ENCODE measurements at regions not wholly inside any gene's neighbourhood (a gene's known extent, or its start where the extent isn't known, plus 50 kb on each side); places are given as distances from the start of the nearest gene placed in this dataset.

GRCh38 chr2:95722131-95722697 is 130.4 kb downstream of the TRIM43 start:
- H2BK5ac ChIP-seq (ENCODE audit: low read depth, low read length) = no peak overlapping the region
- H2AK5ac ChIP-seq (ENCODE audit: low read depth, low read length) = no peak overlapping the region
- H3K4me3 ChIP-seq (ENCODE audit: extremely low read depth in 1 of 4, insufficient read depth in 2 of 4, low read depth in 3 of 4, low read length in 4 of 4) = no peak overlapping the region
- no peaks in the 10 kb centered on the region for H3K4me1 ChIP-seq (replicated peaks in 1 of 4; ENCODE audit: control insufficient read depth in 3 of 4, insufficient read depth in 4 of 4, low read length in 3 of 4)
- H3K9me3 ChIP-seq (ENCODE audit: insufficient read depth in 2 of 2, low read depth in 1 of 2, low read length in 1 of 2) = peaks cover 56 to 86% of the 10 kb centered on the region in 2 experiments
- no peak overlapping the region for H3K9ac ChIP-seq (replicated peaks in 1 of 4; ENCODE audit: extremely low read depth in 1 of 4, low read depth in 3 of 4, low read length in 3 of 4)
- no peaks in the 10 kb centered on the region for H4K20me1 ChIP-seq (replicated peaks in 1 of 2; ENCODE audit: control insufficient read depth in 1 of 2, insufficient read depth in 2 of 2, low read length in 2 of 2)
- no peaks in the 10 kb centered on the region; a peak in 1 of 8 replicates for H3K36me3 ChIP-seq (ENCODE audit: control insufficient read depth in 2 of 4, insufficient read depth in 4 of 4, low read length in 3 of 4)
- H3K79me2 ChIP-seq (ENCODE audit: control insufficient read depth in 1 of 2, insufficient read depth in 2 of 2, low read length in 2 of 2) = no peaks in the 10 kb centered on the region
- H3K27me3 ChIP-seq (replicated peaks in 1 of 4; ENCODE audit: control insufficient read depth in 3 of 4, extremely low read depth in 1 of 4, insufficient read depth in 3 of 4, low read length in 3 of 4) = no peaks in the 10 kb centered on the region
- no peaks in the 10 kb centered on the region for H3K79me1 ChIP-seq (ENCODE audit: low read depth, low read length)
- H4K91ac ChIP-seq (replicated peaks; ENCODE audit: insufficient read length, low read length) = no peak overlapping the region
- no peak overlapping the region for H3K4ac ChIP-seq (replicated peaks; ENCODE audit: insufficient read length, low read depth, low read length)
- no peak overlapping the region for H2BK20ac ChIP-seq (ENCODE audit: low read length)
- DNase-seq (ENCODE audit: low read depth in 1 of 2, low spot score in 2 of 2) (no peak), FAIRE-seq (no peak)
- no peak overlapping the region for H4K5ac ChIP-seq (ENCODE audit: insufficient read length, low read depth, low read length)
- no peak overlapping the region for H3K56ac ChIP-seq (replicated peaks; ENCODE audit: insufficient read length, low read depth, low read length)
- H2BK12ac ChIP-seq (ENCODE audit: low read depth, low read length) = no peak overlapping the region
- no peak overlapping the region for H2BK120ac ChIP-seq (replicated peaks; ENCODE audit: low read depth, low read length)
- POLR2A ChIA-PET (ENCODE audit: partially characterized antibody) = no interaction called here
- no peak overlapping the region for H3K27ac ChIP-seq (ENCODE audit: low read depth, low read length)
- no peak overlapping the region for H2BK15ac ChIP-seq (ENCODE audit: low read length)
- H2AFZ ChIP-seq (ENCODE audit: low read length) = no peak overlapping the region
- H3K14ac ChIP-seq (ENCODE audit: insufficient read length) = no peak overlapping the region
- CTCF ChIA-PET (ENCODE audit: partially characterized antibody) = no interaction called here
- H3K23me2 ChIP-seq (ENCODE audit: low read depth, low read length) = no peaks in the 10 kb centered on the region
- no peak overlapping the region for H3K18ac ChIP-seq (ENCODE audit: extremely low read depth, low read length)
- 78% methylated on average over 11 of the region's 11 CpGs; no CpG with 5 or more reads in 1 of the 2 experiments for WGBS, 2 experiments (ENCODE audit: extremely low coverage in 1 of 2, insufficient coverage in 1 of 2, insufficient read length in 1 of 2, insufficient replicate concordance in 2 of 2, low coverage in 1 of 2, low lambda C conversion rate in 2 of 2, missing lambda C conversion rate in 1 of 2)
- no peak overlapping the region for H3K4me2 ChIP-seq (ENCODE audit: insufficient read depth in 1 of 2, low read depth in 2 of 2, low read length in 2 of 2)
- no peak overlapping the region for H4K8ac ChIP-seq (ENCODE audit: extremely low read depth, insufficient read depth, low read length)
- H3K23ac ChIP-seq (ENCODE audit: insufficient read length) = no peak overlapping the region
- TF ChIP-seq E2F6 (IDR thresholded peaks at IDR 0.05) (no peak), RFX5 (IDR thresholded peaks at IDR 0.05; ENCODE audit: borderline replicate concordance, low read depth, low read length) (no peak), TAF7 (optimal IDR thresholded peaks at IDR 0.05; ENCODE audit: borderline replicate concordance, low read depth, low read length) (no peak), HDAC2 (IDR thresholded peaks at IDR 0.05; ENCODE audit: borderline replicate concordance in 1 of 2, low read depth in 2 of 2, low read length in 2 of 2) (no peak), NRF1 (IDR thresholded peaks at IDR 0.05; ENCODE audit: low read depth, low read length) (no peak), PHF8 (conservative IDR thresholded peaks at IDR 0.05; ENCODE audit: low read depth, low read length) (no peak), CHD2 (IDR thresholded peaks at IDR 0.05; ENCODE audit: low read length) (no peak), USF2 (IDR thresholded peaks at IDR 0.05; ENCODE audit: low read length) (no peak), ATF2 (IDR thresholded peaks at IDR 0.05; ENCODE audit: low read length) (no peak)

All from H1 (cell line).